K562 (cell line): ENCODE measurements at regions not wholly inside any gene's neighbourhood (a gene's known extent, or its start where the extent isn't known, plus 50 kb on each side); places are given as distances from the start of the nearest gene placed in this dataset.

Experiments used
- ATAC-seq: fragments of 200-7000 bp; cut with Tn5 transposase; 3 replicates; pipeline ENCODE4 v1.9.1; 2020; ENCODE audit warnings: moderate library complexity
- BruUV-seq: library from RNA; stranded (reverse); fragments of 400-500 nt; replicated peaks from 2 replicates; lab custom pipeline; 2021; lab: Mats Ljungman, UMichigan
- CTCF ChIA-PET: fragments of 300-600 bp; formaldehyde crosslinking; extraction: SDS; loops from one replicate; lab custom pipeline; 2021; ENCODE audit warnings: low intra/inter-chr PET ratio; lab: Yijun Ruan, JAX
- POLR2A ChIA-PET: fragments of 300-600, 350-650 bp; sonication (Branson Sonifier 250); formaldehyde crosslinking; extraction: SDS; loops from one replicate; lab custom pipeline; 2021; ENCODE audit warnings: antibody characterized with exemption, inconsistent platforms; lab: Yijun Ruan, JAX
- DNase-seq, 4 experiments: peaks; one replicate each; pipeline versions ENCODE4 v3.0.0 to v3.0.0-alpha.2; 2011 to 2018; ENCODE audit warnings: low spot score in 3 of 4, mixed read lengths in 3 of 4; ENCODE audit errors: extremely low read depth in 1 of 4
- FAIRE-seq: peaks from 2 replicates; lab custom pipeline; 2011; peaks lifted over from hg19 to GRCh38; lab: Jason Lieb, UNC
- H2AFZ ChIP-seq: 2 replicates; pipeline ENCODE4 v1.6.0; 2011; ENCODE audit warnings: low read depth, low read length, control low read depth, inconsistent platforms
- H3K27ac ChIP-seq: fragments of 200-600 bp; 3 replicates; pipeline ENCODE4 v1.8.0; 2011; ENCODE audit warnings: low read depth, mild to moderate bottlenecking, control low read depth, inconsistent platforms, low read length, moderate library complexity, mixed read lengths; ENCODE audit errors: extremely low read depth
- H3K27me3 ChIP-seq, 2 experiments: fragments of 300-600 bp in 1 of 2; 2 replicates in 1 of 2; 3 replicates in 1 of 2; pipeline versions ENCODE4 v1.6.0 to v1.8.0; 2011; ENCODE audit warnings: inconsistent platforms in 2 of 2, low read length in 2 of 2, mild to moderate bottlenecking in 1 of 2, mixed read lengths in 1 of 2, moderate library complexity in 1 of 2; ENCODE audit not compliant: control insufficient read depth in 2 of 2, insufficient read depth in 2 of 2
- H3K36me3 ChIP-seq: fragments of 300-600 bp; 3 replicates; pipeline ENCODE4 v1.8.0; 2011; ENCODE audit warnings: mild to moderate bottlenecking, low read length, inconsistent platforms; ENCODE audit not compliant: control insufficient read depth, insufficient read depth
- H3K4me1 ChIP-seq, 2 experiments: fragments of 200-600 bp in 1 of 2; replicated peaks in 1 of 2; 2 replicates in 1 of 2; 3 replicates in 1 of 2; pipeline versions ENCODE4 v1.5.1 to v1.8.0; 2011; ENCODE audit warnings: inconsistent platforms in 2 of 2, low read length in 2 of 2, mild to moderate bottlenecking in 1 of 2, mixed read lengths in 1 of 2, moderate library complexity in 1 of 2; ENCODE audit not compliant: control insufficient read depth in 2 of 2, insufficient read depth in 2 of 2
- H3K4me2 ChIP-seq: 2 replicates; pipeline ENCODE4 v1.6.1; 2011; ENCODE audit warnings: low read length, control low read depth, inconsistent platforms, mixed read lengths; ENCODE audit not compliant: insufficient read depth
- H3K4me3 ChIP-seq: fragments of 200-600 bp; sonication (generic), shearing (Covaris generic); 2 replicates; pipeline ENCODE4 v1.5.1; 2016; ENCODE audit warnings: control low read depth, inconsistent platforms
- H3K79me2 ChIP-seq: fragments of 200-600 bp; 3 replicates; pipeline ENCODE4 v1.8.0; 2011; ENCODE audit warnings: low read length, inconsistent platforms; ENCODE audit not compliant: control insufficient read depth, insufficient read depth
- H3K9ac ChIP-seq, 2 experiments: 2 replicates each; pipeline versions ENCODE4 v1.6.0 to v1.6.1; 2011; ENCODE audit warnings: low read depth in 2 of 2, low read length in 2 of 2, control low read depth in 1 of 2, inconsistent platforms in 1 of 2, mild to moderate bottlenecking in 1 of 2, mixed read lengths in 1 of 2; ENCODE audit not compliant: insufficient read depth in 1 of 2
- H3K9me1 ChIP-seq: one replicate; pipeline ENCODE4 v1.6.0; 2011; ENCODE audit warnings: inconsistent platforms, mild to moderate bottlenecking, low read length, moderate library complexity; ENCODE audit not compliant: control insufficient read depth, insufficient read depth
- H3K9me3 ChIP-seq: replicated peaks from 2 replicates; pipeline ENCODE4 v1.5.1; 2011; ENCODE audit warnings: low read depth, low read length, inconsistent platforms; ENCODE audit not compliant: control insufficient read depth, insufficient read depth
- H4K20me1 ChIP-seq: replicated peaks from 2 replicates; pipeline ENCODE4 v1.6.1; 2011; ENCODE audit warnings: low read length, inconsistent platforms, mixed read lengths; ENCODE audit not compliant: control insufficient read depth, insufficient read depth
- ATF1 ChIP-seq, 2 experiments: fragments of 450-650 bp in 1 of 2; IDR thresholded peaks; 2 replicates each; pipeline ENCODE4 v1.6.1; 2016; ENCODE audit warnings: missing compliant biosample characterization in 1 of 2, missing genetic modification characterization in 1 of 2
- FOS ChIP-seq: IDR thresholded peaks from 3 replicates; pipeline ENCODE4 v1.6.1; 2011; ENCODE audit not compliant: insufficient read length; ENCODE audit errors: extremely low read depth
- STAT5B ChIP-seq: fragments of 250-450 bp; sonication (Bioruptor Pico); IDR thresholded peaks from 2 replicates; pipeline ENCODE4 v1.8.0; 2021; ENCODE audit warnings: mild to moderate bottlenecking, inconsistent platforms
- ZNF592 ChIP-seq: fragments of 450-650 bp; IDR thresholded peaks from 2 replicates; pipeline ENCODE4 v1.6.1; 2017; ENCODE audit warnings: antibody characterized with exemption, mild to moderate bottlenecking
- WGBS: fragments of 100-300 bp; shearing (Covaris generic); methylation state at CpG from one replicate; pipeline ENCODE4 v1.1.6; 2016; ENCODE audit warnings: low coverage, mixed read lengths; ENCODE audit not compliant: insufficient coverage; ENCODE audit errors: missing lambda C conversion rate; 5-methylcytosine and 5-hydroxymethylcytosine counted together
- in situ Hi-C: fragments of 300-500 bp; cut with MboI; formaldehyde crosslinking; loops from 4 replicates; pipeline ENCODE4 v1.15.0; 2018; ENCODE audit warnings: inconsistent platforms, mixed read lengths
- intact Hi-C: fragments of 100-400 bp; cut with micrococcal nuclease; formaldehyde crosslinking; loops from 2 replicates; pipeline ENCODE4 v1.14.2; 2022

GRCh38 chr1:4062560-4062959 is 162.5 kb upstream of the C1orf174 start:
- Histone ChIP-seq H4K20me1 (0 out of 2 replicates have a peak, but pooled peaks cover 7% of the 10 kb centered on the region), H3K4me2 (no peak overlapping the region), H3K36me3 (no peaks in the 10 kb centered on the region), H3K9me1 (no peaks in the 10 kb centered on the region), H3K4me3 (no peak overlapping the region), H3K27ac (no peak overlapping the region), H3K27me3 (peaks cover 16 to 47% of the 10 kb centered on the region in 2 experiments; a peak in 3 of 5 replicates), H3K79me2 (no peaks in the 10 kb centered on the region), H3K9me3 (peaks cover 2% of the 10 kb centered on the region; the same call in 1 of the 2 replicates), H3K4me1 (peaks cover 0 to 4% of the 10 kb centered on the region in 2 experiments; a peak in 1 of 5 replicates), H3K9ac (no peak overlapping the region), H2AFZ (no peak overlapping the region)
- DNase-seq (no peak), ATAC-seq (no peak), FAIRE-seq (no peak)
- BruUV-seq = no TSS peak
- TF ChIP-seq FOS (no peak), STAT5B (CRISPR knock-in tag) (no peak), ATF1 (CRISPR knock-in tag; IDR thresholded peaks at IDR 0.05) (no peak), ATF1 (tag; IDR thresholded peaks at IDR 0.05) (no peak), ZNF592 (no peak)
- CTCF ChIA-PET = no interaction called here
- in situ Hi-C loops = no loop called here
- intact Hi-C loops = loop anchor here (5.0 kb wide), 1 partner anchor 150 kb away; no protein-coding TSS in a partner anchor
- 0% methylated on average over 13 of the region's 13 CpGs for WGBS
- POLR2A ChIA-PET = no interaction called here
